NCI-H2081 treated with DMSO at 0.1 percent for 48 hours (cell line): ENCODE measurements at regions not wholly inside any gene's neighbourhood (a gene's known extent, or its start where the extent isn't known, plus 50 kb on each side); places are given as distances from the start of the nearest gene placed in this dataset.

Experiments
- DNase-seq: peaks from one replicate; lab custom pipeline; 2025; lab: John Stamatoyannopoulos, UW

DNA sequence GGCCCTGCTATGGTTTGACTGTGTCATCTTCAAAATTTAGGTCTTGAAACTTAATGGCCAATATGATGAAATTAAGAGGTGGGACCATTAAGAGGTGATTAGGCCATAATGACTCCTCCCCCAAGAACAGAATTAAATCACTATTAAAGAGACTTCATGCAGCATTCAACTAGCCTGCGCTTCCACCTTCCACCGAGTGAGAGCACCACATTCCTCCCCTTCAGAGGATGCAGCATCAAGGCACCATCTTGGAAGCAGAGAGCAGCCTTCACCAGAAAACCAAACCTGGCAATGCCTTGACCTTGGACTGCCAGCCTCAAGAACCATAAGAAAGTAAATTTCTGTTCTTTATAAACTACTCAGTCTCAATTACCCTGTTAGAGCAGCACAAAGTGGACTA, 371.1 kb upstream of the NFE2L3 start:
- no peak for DNase-seq

DNA sequence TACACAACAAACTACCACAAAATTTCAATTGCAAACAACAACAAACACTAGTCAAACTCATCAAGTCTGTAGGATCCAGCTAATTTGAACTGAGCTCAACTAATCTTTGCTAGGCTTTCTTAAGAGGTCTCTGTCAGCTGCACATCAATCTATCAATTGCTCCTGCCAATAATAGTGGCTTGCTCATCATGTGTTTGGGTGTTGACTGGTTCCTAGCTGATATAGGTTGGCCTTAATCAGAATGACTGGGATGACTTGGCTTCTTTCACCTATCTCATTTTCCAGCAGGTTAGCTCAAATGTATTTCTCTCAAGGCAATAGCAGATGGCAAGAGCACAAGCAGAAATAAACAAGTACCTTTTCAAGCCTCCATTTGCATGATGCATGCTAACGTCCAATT, 370.3 kb upstream of the NFE2L3 start:
- DNase-seq: no peak

DNA sequence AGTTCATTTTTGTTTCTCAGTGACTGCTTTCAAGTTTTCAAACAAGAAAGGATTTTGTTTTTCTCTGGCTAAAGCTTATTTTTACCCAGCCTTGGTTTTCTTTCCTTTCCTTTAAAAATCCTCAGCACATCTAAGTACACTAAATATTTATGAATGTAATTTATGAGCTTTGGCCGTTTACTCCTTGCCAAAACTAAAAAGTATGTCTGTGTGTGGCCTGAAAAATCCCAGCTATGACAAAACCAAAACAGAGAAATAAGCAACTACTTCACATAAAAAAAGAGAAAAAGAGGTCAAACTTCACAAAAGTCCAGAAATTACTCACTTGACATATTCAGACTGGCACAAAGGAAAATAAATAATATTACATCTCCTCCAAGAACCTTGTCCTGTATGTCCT, 365.1 kb upstream of the NFE2L3 start:
- DNase-seq: no peak

DNA sequence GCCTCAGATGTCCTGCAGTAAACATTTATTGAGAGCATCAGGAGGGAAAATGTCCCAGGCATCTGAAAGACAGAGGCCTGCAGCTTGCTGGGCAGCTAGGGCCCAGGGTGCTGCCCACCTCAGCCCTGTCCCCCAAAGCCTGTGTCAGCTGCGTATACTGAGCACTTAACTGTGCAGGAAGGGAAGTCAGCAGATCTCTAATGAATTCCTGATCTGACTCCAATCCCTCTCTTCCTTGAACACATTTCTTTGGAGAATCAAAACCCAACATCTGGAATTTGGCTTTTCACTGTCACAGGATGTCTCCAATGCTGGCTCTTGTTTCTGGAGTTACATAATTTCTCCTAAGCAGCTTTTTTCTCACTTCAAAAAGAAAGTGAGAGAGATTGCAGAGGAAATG, 364.7 kb upstream of the NFE2L3 start:
- DNase-seq: no peak

DNA sequence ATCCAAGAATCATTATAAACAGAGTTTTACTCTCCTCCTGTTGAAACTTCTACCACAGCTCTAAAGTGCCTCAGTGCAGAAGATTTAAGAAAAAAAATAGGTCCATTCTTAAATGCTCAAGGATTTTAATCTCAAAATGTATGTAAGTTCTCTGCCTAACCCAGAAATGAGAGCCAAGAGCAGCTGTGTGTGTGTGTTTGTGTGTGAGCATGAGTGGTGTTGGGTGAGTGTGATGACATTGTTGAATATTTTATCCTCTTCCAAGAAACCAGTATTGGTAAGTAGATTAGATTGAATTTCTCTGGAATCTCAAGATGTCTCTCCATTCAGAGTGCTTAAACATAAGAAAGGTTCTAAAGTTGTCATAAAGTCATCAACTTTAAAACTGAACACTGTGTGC, 363.6 kb upstream of the NFE2L3 start:
- no peak for DNase-seq

DNA sequence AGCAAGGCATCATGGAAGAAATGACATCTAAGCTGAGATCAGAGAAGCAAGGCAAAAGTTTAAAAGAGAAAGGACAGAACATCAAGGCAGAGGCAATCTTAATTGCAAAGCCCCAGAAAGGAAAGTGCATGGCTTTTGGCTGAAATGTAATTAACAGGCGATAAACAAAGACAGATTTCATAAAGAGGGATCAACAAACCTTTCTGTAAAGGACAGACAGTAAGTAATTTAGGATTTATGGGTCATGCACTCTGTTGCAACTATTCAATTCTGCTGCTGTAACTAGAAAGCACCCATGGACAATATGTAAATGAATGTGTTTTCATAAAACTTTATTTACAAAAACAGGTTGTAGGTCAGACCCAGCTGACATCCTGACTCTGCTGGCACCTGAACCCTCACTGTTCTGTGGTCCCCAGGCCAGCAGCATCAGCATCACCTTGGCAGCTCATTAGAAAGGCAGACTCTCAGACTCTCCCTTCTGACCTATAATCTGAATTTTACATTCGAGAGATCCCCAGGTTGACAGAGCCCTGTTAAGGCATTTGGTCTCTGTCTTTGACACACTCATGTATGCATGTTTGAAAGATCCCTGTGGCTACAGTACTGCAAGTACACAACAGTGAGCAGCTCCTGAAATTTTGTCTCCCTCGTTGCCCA, 362.9 kb upstream of the NFE2L3 start:
- no peak for DNase-seq

DNA sequence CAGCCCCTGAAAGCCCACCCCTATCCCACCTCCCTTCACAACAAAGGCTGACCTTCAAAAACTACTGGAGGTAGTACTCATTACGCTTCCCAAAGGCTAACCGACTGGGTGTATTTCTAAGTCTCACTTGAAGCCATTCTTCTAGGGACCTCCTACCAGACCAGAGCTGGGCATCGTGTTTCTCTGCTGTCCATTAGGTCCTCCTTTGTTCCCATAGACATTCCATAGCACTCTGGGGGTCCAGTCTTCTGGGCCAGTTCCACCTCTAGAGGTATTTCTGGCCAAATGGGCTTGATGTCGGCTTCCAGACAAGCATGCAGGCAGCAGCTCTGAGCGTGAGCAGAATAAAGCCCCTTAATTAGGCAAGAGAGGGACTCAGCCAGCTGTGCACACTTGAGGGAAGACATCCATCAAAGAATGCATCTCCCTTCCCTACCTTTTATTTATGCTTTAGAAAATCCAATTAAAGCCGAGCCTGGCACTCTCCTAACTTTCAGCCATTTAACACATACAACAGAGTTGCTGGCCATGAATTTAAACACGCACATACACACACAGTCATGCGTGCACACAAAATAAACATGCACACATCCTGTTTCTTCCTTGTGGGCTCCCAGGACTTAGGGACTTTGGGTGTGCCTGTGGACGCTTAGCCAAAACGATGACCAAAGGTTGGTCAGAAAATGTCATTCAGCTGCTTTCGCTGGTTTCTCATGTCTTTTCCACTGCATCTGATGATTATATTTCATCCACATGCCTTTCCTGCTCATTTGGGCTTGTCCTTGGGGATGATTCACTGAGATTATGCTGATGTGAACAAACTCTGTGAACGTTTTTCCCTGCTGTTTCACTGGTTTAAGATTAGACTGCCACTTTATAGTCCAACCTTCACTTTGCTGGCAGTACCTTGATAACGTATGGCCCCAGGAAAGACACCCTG, 362.0 kb upstream of the NFE2L3 start:
- DNase-seq: no peak

DNA sequence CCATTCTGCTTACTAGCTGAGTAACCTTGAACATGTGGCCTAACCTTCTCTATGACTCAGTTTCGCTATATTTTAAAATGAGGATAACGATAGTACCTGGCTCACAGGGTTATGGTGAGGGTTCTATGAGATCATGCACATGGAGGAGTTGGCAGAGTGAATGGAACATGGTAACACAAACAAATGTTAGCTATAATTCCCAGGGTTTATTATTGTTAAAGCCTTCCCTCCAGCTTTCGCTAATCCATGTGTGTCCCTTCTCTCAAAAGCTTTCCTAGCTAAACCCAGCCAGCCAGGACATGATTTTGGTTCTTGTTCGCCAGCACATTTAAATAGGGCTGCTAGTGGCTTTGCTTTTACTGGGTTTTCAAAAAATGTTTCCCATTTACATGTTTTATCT, 361.0 kb upstream of the NFE2L3 start:
- no peak for DNase-seq

DNA sequence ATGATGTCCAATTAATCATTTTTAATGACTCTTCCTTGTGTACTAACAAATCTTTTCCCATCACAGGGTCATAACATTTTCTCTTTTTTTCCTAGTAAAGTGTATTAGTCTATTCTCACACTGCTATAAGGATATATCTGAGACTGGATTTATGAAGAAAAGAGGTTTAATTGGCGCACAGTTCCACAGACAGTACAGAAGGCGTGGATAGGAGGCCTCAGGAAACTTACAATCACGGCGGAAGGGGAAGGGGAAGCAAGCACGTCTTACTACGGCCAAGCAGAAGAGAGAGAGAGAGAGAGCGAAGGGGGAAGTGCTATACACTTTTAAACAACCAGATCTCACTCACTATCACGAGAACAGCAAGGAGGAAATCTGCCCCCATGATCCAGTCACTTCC, 359.4 kb upstream of the NFE2L3 start:
- no peak for DNase-seq

DNA sequence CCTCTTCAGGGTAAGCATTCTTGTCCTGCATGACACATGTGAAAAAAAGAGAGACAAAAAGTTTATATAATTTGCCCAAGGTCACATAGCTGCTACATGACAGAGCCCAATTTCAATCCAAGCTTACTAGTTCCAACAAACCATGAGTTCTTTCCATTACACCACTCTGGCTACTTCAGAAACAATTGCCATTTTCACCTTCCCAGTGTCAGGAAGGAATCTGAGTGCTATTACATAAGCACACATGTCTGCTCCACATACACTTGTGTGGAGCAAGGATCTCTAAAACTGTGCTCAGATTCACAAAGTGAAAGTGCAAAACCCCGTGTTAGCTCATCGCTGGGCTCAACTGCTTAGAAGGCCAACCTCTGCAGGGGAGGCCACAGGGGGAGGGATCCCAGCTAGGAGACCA, 356.2 kb upstream of the NFE2L3 start:
- DNase-seq: no peak

DNA sequence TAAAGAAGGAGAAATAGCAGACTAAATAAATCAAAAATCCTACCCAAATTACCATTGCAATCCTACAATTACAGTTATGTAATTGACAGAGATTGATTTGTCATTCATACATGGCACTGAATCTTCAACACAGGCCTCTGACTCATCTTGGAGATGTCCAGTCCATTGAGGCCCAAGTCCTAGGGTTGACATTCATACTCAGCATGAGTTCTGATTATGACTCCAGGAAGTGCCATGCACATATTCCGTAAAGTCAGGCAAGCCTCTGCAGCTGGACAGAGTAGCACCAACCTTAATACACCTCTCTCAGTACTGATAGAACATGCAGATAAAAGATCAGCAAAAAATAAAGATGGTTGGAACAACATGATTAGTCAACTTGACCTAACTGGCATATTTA, 353.7 kb upstream of the NFE2L3 start:
- DNase-seq: no peak

DNA sequence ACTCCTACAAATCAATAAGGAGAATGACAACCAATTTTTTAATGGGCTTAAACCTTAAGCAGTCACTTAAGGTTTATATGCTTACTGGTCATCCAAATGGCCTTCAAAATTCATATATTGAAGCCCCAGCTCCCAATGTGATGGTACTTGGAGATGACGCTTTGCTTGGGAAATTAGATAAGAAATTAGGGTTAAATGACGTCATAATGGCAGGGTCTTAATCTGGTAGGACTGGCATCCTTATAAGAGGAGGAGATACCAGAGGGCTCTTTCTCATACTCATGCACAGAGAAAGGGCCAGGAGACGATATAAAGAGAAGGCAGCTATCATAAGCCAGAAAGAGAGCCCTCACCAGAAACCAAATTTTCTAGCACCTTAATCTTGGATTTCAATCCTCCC, 350.8 kb upstream of the NFE2L3 start:
- no peak for DNase-seq

DNA sequence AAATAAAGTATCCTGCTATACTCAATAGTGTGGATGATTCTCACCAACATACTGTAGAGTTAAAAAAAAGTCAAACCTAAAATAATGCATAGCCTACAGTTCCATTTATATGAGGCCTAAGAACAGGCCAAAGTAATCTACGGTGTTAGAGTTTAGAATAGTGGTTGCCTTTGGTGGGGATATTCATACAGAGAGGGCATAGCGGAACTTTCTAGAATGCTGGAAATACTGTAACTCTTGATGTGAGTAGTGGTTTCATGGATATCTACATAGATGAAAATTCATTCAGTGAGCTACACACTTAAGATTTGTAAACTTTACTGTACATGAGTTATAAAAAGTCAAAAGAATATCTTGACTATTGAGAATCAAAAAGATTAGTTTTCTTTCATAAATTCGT, 349.9 kb upstream of the NFE2L3 start:
- no peak for DNase-seq

DNA sequence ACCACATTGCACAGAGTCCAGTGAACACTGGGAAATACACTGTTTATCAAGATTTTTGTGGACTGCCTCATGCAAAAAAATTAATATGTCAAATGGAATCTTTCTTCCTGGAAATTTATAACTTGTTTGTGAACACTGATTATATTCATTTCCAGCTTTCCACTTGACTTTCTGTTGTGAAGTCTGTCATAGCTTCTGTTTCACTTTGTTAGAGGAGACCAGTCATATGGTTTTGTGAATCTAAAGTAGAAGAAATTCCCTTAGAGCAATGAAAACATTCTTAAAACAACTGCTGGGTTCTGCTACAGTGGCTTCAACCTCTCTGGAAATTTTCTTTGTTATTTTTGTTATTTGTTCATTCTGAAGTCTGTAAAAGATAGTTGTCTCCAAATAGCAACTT, 349.5 kb upstream of the NFE2L3 start:
- no peak for DNase-seq

DNA sequence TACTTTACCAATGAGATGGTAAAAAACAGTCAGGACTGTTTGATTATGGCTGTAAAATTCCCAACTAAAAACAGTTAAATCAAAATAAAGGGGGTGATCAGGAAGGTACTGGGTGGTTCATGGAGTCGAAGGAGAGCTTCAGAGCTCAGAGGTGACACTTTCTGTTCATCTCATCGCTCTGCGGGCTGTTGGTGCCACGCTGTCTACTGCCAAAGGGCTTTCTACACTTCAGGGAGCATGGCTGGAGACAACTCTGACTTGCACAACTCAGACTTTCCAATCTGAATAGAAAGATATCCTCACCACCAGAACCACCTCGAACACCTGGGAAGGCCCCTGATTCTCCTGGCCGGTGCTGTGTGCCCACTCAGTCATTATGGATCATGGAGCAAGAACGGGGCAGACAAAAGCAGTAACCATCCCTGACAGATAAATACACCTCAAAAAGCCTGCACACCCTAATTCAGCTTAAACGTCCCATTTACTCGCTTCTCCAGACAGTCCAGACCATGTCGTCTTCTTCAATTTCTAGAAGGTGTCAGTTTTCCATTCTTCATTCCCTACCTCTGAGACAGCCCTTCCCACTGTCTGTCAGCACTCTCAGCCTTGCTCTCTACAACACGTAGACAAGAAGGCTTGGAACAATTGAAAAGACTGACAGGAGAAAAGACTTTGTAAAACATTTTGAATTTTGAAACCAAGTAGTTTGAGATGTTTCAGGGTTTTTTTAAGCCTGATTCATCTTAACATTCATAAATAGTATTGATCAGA, 348.7 kb upstream of the NFE2L3 start:
- no peak for DNase-seq

DNA sequence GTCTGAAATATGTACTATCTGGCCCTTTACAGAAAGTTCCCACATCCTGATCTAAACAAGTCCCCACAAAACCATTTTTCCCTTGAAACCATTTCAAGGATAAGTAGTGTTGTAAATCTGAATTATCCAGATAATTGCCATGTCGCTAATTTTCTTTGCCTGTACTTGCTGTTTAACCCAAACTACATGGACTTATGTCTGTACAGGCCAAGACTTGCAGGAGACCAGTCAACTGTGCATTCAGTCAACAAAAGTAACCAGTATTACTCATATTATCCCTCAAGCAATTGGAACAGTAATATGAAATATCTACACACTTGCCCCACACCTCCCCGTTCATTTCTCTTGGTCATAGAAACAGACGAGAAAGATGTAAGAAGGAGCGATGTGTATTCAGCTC, 347.8 kb upstream of the NFE2L3 start:
- no peak for DNase-seq

DNA sequence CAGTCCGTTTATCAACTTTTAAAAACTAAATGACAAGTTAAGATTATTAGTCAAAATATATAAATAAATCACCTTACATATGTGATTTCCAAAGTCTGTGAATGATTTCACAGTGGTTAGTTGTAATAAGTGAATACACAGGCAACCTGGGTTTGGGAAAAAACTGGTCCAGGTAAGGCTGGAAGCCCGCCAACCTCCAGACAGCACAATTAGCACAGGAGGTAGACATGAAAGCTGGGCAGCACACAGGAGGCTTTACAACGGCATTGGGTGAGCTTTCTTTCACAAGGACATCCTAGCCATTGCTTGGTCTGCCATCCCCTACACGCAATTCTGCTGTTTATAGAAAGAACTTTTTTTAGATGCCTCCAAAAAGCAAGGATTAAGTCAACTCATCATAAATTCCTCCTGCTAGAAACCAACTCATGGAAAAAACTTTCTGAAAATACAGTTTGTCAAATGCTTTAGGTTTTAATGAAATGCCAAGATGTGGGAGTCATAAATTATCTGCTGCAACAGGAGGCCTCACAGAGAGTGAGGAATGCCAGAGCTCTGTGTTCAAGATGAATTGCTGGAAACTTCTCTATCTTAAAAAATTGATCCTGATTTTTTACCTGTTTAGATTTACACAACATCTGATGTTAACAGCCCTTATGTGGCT, 346.8 kb upstream of the NFE2L3 start:
- DNase-seq: peak; percentile 36

DNA sequence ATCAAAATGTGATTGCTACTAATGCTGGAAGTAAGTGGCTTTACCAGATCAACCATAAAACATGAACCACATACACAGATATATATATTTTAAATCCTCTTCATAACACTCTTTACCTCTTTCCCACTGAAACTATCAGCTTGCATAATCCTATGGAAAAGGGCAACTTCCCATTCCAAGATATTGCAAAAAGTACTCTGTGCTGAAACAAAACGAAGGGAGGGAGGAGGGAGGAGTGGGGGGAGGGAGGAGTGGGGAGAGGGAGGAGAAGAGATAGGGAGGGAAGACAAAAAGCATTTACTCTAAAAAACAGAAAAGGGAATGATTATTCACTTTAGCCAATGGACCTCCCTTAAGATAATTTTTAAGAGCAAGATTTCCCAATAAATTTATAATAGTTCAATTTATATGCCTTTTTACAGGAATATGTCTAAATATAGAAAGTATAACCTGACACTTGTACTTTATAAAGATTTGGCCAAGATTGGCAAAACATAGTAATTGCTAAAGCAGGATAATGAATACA, 344.8 kb upstream of the NFE2L3 start:
- no peak for DNase-seq

DNA sequence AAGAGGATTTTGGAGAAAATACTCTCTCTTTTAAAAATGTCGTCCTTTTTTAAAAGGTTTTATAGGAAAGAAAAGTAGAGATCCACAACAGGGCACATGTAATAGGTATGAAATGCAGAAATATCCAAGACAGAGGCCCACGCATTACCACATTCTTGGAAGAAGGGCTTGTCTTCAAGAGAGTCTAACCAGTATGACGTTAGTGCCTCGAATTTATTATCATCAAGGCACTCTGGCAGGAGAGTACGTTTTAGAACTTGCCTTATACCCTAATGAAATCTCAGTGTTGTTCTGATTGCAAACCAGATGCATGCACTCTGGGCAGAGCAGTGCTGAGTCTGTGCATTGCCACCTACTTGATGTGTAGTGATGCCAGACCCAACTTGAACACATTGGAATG, 342.6 kb upstream of the NFE2L3 start:
- DNase-seq: no peak

DNA sequence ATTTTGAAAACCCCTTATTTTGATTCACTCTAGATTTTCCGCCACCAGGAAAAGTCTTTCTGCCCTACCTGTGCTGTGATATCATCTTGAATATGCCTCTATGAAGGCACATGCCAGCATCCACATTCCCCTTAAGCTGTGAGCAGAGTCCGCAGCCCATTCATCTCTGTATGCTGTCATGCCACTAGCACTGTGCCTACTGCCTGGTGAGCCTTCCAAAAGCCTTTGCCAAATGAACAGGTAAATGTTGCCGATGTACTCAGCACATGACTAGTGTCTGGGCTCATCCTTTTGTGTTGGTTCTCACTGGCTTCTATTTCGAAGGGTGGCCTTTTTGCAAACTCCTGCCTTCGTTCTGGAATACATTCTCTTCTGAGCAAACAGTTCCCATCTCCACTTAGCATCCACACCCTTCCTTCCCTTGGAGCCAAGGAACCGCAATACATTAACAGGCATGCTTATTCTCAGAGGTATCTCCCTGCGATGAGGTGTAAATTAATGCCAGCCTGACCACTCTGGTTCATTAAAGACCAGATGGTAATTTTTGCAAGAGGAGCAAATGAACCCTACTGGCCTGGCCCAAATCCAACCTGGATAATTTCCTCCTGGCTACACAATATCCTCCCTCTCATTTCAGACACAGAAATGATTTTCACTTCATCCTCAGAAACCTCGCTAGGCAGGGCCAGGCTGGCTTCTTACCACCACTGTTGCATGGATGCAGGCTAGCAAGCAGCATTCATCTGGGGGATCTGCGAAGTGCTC, 339.7 kb upstream of the NFE2L3 start:
- DNase-seq: no peak

DNA sequence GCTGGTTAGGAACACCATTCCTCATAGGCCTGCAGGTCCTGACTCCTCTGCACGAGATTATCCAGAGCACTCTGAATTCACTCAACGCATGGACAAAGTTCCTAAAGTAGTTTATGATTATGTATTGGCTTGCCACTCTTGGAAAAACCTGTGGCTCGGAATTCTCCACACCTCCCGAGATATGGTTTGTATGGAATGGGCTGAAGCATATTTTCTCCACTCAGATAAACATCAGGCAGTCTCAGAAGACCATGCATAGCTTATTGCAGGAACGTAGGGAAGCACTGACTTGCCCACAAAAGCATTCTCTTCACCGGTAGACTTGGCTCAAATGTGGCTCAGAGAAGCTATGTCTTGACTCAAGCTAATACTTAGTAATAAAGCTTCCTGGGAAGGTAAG, 338.6 kb upstream of the NFE2L3 start:
- no peak for DNase-seq
